D341Med (cell line): ENCODE measurements at regions not wholly inside any gene's neighbourhood (a gene's known extent, or its start where the extent isn't known, plus 50 kb on each side); places are given as distances from the start of the nearest gene placed in this dataset.
"Not testable (repeated sequence)": the region's sequence is repeated elsewhere in the genome, so short reads cannot be mapped to it uniquely, and the experiment has no call there.

Experiments used
- DNase-seq: peaks from one replicate; pipeline ENCODE4 v3.0.0; 2012; ENCODE audit warnings: low spot score

DNA sequence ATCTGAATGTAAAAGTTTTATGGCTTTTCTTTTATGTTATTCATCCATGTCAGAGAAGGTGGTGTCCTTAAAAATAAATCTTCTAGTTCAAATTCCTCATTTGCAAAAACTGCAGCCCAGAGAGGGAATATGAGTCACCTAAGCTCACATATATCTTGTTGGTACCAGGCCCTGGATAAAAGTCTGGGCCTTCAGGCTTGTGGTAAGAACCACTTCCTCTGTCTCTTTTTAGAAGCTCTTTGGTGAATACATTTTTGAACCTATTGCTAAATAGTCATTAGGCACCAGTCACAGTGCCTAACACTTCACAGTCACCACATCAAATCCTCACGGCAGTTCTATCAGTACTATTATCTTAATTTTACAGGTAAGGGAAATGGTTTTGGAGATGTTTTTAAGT lies 199.2 kb downstream of the KCNS3 start:
- no peak for DNase-seq

DNA sequence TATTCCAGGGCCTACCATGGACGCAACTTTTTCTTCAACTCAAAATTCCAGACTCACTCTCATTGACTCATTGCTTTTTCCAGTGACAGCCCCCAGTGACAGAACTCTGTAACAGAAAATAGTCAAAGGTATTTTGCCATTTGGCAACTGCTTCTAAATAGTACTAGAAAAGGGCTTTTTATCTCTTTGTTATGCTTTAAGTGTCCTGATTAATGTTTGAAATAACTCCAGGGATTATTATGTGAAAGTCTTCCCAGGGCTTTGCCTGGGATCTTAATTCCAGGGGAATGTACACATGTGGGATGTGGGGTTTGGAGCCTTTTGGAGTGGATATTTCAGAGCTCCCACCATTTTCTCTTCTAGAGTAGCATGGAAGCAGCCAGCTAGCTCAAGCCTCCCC lies 198.8 kb downstream of the KCNS3 start:
- no peak for DNase-seq

DNA sequence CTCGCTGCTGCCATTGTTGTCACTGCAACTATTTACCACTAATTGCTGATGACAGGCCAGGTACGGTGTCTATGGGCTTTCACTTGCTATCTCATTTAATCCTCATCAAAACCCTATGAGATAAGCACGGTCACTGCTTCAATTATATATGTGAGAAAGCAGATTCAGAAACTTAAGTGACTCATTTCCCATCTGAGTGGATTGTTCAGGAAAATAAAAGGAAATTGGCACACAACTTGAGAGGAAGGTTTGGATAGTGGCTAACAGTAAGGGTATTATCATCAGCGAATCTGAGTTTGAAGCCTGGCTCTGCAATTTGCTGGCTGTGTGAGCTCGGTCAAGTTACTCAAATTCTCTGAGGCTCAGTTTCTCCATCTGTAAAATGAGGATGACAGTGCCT lies 196.0 kb downstream of the KCNS3 start:
- no peak for DNase-seq

DNA sequence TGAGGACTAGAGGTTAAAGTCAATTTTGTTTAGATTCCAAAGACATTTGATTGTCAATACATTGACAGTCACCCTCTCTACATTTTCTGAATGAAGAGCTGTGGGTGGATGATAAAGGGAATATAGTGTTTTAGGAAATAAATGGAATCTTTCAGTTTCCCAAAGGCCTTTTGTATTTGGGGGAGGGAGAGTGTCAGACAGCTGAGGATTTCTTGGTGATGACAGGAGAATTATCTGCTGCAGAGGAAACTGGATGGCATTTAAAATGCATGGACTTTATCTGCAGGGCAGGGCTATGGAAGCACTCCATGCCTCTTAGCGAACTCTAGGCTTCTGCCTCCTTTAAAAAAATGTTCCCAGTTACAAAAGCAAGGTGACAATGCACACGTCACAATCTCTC lies 195.1 kb downstream of the KCNS3 start:
- DNase-seq, result no peak

DNA sequence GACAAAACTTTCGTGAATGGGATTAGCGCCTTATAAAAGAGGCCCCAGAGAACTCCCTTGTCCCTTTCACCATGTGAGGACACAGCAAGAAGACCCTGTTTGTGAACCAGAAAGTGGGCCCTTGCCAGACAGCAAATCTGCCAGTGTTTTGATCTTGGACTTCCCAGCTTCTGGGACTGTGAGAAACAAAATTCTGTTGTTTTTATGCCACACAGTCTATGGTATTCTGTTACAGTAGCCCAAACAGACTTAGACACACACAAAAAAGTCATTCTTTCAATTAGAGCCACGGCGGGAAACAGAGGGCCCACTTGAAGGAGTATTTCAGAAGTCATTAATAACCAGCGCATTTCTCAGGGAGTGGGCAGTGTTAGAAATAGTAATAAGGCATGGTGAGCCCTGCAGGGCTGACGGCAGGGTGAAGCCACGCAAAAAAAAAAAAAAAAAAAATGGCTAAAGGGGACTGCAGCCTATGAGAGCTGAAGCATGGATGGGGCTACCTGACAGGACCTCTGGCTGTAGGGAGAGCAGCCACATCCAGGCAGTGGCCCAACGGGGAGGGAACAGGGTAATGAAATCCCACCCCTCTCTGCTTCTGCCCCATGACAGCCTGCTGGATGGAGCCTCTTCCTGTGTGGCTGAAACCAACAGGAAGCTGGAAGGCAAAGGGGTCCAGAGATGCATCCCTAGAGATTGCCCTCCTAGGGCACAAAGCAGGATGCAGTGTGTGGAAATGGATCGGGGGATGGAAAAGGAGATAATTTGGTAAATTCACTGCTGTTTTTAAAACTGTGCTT lies 189.3 kb downstream of the KCNS3 start:
- no peak for DNase-seq

- no peak for DNase-seq
Observed at GRCh38 chr2:18066894-18067293, 188.4 kb downstream of the KCNS3 start.

DNA sequence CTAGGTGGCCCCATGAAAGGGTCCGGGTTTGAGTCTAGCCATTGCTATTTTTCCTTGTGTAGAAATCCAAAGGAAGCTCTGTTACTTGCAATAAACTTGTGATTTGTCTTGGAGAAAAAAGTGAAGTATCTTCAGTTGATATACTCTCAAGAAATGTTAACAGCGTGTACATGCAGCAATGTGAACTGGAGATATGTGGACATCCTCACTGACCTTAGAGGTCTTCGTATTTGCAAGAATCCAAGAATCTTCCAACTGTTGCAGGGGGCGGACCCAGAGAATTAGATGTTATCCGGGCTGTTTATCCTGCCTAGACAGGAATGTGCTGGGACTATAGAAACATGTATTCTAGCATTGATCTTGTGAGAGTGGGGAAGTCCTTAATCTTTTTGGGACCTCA lies 187.6 kb downstream of the KCNS3 start:
- DNase-seq, result no peak

DNA sequence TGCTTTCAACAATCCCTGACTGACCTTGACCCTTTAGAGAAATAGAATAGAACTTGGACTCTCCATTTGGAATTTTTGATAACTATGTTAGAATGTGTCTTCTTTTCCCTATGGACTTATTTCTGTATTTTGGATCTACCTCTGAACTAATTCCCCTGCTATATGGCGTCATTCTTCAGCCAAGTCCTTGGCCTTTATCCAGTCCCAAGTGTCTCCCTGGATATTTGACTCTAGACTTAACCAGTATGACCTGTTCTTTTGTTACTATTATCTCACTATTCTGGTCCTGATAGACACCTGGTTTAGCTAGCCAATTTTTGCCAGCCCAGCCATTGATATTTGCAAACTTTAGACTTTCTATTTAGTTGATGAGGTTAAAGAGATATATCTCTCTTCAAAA lies 186.8 kb downstream of the KCNS3 start:
- DNase-seq, result no peak

GRCh38 chr2:18063826-18064470 lies 185.5 kb downstream of the KCNS3 start:
- DNase-seq, result no peak

DNA sequence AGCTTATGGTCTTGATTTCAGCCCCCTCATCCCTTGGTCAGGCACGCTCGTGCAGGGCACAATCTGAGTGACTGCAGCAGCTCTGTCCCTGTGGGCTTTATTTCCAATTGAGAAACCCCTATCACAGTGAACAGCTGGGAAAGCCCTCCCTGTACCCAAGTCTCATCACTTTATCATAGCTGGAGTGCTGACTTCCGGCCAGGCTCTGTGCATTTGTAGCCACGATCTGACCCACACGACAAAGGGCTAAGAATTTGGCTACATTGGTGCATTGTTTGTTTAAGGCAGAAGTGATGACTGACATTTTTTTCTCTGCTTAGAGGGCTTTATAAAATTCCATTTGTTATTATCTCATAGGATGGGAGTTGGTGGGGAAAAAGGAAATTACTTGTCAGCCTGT lies 184.4 kb downstream of the KCNS3 start:
- no peak for DNase-seq

DNA sequence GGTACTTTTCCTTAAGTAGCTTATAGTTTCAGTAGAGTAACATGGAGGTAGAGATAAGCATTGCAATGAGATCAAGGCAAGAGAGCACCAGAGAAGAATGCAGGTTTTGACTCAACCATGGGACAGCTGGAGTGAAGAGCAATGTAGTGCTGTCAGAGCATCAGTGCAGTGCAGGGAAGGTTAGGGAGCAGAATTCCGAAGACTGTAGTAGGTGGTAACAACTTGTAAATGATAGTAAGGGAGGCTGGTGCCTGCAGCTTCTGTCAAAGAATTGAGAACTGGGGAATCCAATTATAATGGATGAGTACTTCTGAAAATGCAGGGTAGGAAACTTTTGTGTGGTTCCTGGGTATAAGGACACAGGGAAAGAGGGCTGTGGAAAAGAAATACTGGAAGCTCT lies 183.2 kb downstream of the KCNS3 start:
- no peak for DNase-seq

DNA sequence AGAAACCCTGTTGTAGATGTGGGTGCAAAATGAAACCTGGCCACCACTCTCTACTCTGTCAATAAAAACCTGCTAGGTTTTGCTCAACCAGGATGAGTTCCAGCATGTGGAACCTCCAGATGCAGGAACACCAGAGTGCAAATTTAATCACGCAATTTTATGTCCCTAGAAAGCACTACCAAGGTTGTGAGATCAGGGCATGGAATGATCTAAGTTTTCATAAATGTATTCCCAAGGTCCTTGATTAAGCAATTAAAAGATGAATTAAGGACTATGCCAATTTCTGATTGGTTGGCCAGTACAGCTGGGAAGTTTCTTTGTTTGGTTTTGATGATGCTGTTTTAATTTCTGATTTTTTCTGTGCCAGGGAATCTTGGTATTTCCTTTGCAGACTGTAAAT lies 179.2 kb downstream of the KCNS3 start:
- no peak for DNase-seq

- DNase-seq, result no peak
Observed at GRCh38 chr2:18055290-18055689, 176.8 kb downstream of the KCNS3 start.

DNA sequence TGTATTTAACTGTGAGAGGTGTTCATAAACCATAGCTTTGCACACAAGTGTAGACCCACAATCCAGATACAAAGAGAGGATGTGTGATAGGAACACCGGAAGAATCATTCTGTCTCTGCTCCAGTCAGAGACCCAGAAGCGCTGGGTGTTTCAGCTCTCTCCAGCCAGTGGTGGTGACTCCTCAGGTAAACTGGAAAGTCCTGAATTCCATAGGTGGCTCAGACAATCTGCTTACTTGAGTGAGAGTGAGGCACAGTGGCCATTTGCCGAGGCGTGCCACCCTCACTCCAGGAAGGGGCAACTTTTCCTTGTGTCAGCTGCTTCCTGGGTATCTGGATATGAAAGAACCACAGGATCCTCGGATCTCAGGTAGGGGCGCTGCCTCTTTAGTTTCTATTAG lies 171.5 kb downstream of the KCNS3 start:
- no peak for DNase-seq

DNA sequence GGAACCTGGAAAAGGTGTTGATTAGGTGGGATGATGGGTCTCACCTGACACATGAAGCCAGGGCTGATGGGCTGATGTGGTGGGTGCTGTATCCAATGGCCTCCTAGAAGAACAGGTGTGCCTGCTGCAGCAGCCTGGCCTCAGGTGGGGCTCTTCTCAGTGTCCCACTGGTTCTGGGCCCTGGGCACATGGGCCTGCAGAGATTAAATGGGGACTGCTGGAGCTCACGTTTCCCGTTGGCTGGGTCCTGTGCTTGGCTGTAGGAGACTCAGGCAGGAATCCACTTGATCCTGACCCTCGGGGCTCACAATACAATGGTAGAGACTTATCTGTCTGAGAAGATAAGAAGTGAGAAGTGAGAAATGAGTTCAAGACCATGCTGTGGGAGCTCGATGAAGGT lies 170.9 kb downstream of the KCNS3 start:
- DNase-seq, result no peak

- no peak for DNase-seq
Observed at GRCh38 chr2:18047896-18048657, 169.6 kb downstream of the KCNS3 start.

DNA sequence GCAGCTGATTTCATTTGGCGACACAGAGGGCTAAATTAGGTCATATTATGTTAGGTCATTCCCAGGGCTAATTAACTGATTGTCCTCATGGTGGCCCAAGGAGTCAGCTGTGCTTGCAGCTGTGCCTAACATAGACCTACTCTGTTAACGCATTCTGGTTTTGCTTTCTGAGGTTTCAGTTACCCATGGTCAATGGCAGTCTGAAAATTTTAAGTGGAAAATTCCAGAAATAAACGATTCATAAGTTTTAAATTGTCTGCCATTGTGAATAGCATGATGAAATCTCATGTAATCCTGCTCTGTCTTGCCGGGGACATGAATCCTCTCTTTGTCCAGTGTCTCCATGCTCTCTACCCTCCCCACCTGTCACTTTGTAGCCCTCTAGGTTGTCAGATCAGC lies 168.7 kb downstream of the KCNS3 start:
- DNase-seq, result no peak

- no peak for DNase-seq
Observed at GRCh38 chr2:18046558-18047212, 168.2 kb downstream of the KCNS3 start.

GRCh38 chr2:18046017-18046416 lies 167.6 kb downstream of the KCNS3 start:
- no peak for DNase-seq

DNA sequence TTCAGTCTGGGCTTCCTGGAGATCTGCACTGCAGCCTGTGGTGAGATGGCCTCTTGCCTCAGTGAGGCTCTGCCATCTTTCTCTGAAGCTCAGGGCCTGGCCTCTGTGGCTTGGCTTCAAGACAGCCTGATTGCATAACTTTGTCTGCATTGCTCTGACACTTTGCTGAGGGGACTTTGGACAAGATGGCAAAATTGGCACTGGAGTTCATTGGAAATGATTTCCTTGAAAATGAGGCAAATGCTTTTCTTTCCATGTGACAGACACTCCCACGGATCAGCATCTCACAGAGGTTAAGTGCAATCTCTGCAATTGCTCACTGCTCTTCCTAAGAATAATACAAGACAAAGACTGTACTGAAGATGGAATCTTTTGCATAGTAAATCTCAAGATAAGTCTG lies 166.8 kb downstream of the KCNS3 start:
- DNase-seq, result no peak

DNA sequence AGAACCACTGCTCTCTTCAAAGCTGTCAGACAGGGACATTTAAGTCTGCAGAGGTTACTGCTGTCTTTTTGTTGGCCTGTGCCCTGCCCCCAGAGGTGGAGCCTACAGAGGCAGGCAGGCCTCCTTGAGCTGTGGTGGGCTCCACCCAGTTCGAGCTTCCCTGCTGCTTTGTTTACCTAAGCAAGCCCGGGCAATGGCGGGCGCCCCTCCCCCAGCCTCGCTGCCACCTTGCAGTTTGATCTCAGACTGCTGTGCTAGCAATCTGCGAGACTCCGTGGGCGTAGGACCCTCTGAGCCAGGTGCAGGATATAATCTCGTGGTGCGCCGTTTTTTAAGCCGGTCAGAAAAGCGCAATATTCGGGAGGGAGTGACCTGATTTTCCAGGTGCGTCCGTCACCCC lies 138.9 kb downstream of the KCNS3 start:
- not testable (repeated sequence) for DNase-seq

- no peak for DNase-seq
Observed at GRCh38 chr2:18009891-18010290, 131.4 kb downstream of the KCNS3 start.

DNA sequence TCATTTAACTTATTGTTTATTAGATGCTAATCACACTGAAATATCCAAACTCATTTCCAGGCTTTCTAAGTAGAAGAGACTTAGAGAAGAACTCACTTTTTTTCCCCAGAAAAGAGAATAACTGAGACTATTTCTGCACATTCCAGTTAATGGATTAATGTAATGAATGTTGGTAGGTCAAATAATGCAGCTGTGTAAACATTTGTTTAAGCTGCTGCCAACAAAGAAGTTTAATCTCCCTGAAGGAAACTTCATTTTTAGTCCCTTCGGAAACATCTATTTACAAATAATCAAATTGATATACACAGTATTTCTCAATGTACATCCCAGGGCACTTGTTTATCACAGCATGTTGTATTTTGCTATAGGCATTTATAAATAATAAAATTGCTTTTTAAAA lies 126.9 kb downstream of the KCNS3 start:
- DNase-seq, result no peak
